NCI-H1436 (cell line): ENCODE measurements at regions not wholly inside any gene's neighbourhood (a gene's known extent, or its start where the extent isn't known, plus 50 kb on each side); places are given as distances from the start of the nearest gene placed in this dataset.
"Not testable (repeated sequence)": the region's sequence is repeated elsewhere in the genome, so short reads cannot be mapped to it uniquely, and the experiment has no call there.

ENCODE experiments used
- DNase-seq: peaks from one replicate; lab custom pipeline; 2025; lab: John Stamatoyannopoulos, UW

- DNase-seq: no peak
Measured at GRCh38 chr9:38185647-38186403, 116.8 kb upstream of the SHB start.

- no peak for DNase-seq
Measured at GRCh38 chr9:38183994-38184568, 115.1 kb upstream of the SHB start.

- peak; percentile 6 for DNase-seq
Measured at GRCh38 chr9:38182321-38182720, 113.3 kb upstream of the SHB start.

- DNase-seq: no peak
Measured at GRCh38 chr9:38181866-38182265, 112.8 kb upstream of the SHB start.

- no peak for DNase-seq
Measured at GRCh38 chr9:38181232-38181631, 112.2 kb upstream of the SHB start.

- DNase-seq: no peak
Measured at GRCh38 chr9:38180656-38181055, 111.6 kb upstream of the SHB start.

GRCh38 chr9:38179965-38180364, 110.9 kb upstream of the SHB start:
- DNase-seq: no peak

- DNase-seq: no peak
Measured at GRCh38 chr9:38178237-38178636, 109.2 kb upstream of the SHB start.

- no peak for DNase-seq
Measured at GRCh38 chr9:38177680-38178079, 108.7 kb upstream of the SHB start.

- DNase-seq: no peak
Measured at GRCh38 chr9:38176251-38176650, 107.2 kb upstream of the SHB start.

- no peak for DNase-seq
Measured at GRCh38 chr9:38175423-38175822, 106.4 kb upstream of the SHB start.

- DNase-seq: no peak
Measured at GRCh38 chr9:38172586-38172985, 103.6 kb upstream of the SHB start.

- DNase-seq: no peak
Measured at GRCh38 chr9:38171926-38172325, 102.9 kb upstream of the SHB start.

- DNase-seq: no peak
Measured at GRCh38 chr9:38171538-38171884, 102.5 kb upstream of the SHB start.

- DNase-seq: not testable (repeated sequence)
Measured at GRCh38 chr9:38170763-38171537, 101.9 kb upstream of the SHB start.

- not testable (repeated sequence) for DNase-seq
Measured at GRCh38 chr9:38170155-38170554, 101.1 kb upstream of the SHB start.

- no peak for DNase-seq
Measured at GRCh38 chr9:38166501-38166900, 97.5 kb upstream of the SHB start.

GRCh38 chr9:38164659-38165221, 95.7 kb upstream of the SHB start:
- no peak for DNase-seq

- no peak for DNase-seq
Measured at GRCh38 chr9:38163518-38163917, 94.5 kb upstream of the SHB start.

GRCh38 chr9:38162332-38163211, 93.5 kb upstream of the SHB start:
- DNase-seq: no peak

- peak; percentile 69 for DNase-seq
Measured at GRCh38 chr9:38160613-38161215, 91.7 kb upstream of the SHB start.
